HepG2 (cell line): ENCODE measurements at regions not wholly inside any gene's neighbourhood (a gene's known extent, or its start where the extent isn't known, plus 50 kb on each side); places are given as distances from the start of the nearest gene placed in this dataset.

Source experiments
- ATAC-seq: fragments of 200-7000 bp; cut with Tn5 transposase; 3 replicates; pipeline ENCODE4 v1.9.1; 2020; ENCODE audit warnings: mild to moderate bottlenecking, moderate library complexity
- BruUV-seq: library from RNA; stranded (reverse); fragments of 400-500 nt; replicated peaks from 2 replicates; lab custom pipeline; 2021; lab: Mats Ljungman, UMichigan
- CTCF ChIA-PET: fragments of 300-600 bp; formaldehyde crosslinking; extraction: SDS; loops from one replicate; lab custom pipeline; 2021; ENCODE audit warnings: low total read pairs, inconsistent platforms, low intra/inter-chr PET ratio; lab: Yijun Ruan, JAX
- POLR2A ChIA-PET: fragments of 350-600 bp; sonication (Branson Sonifier 250); formaldehyde crosslinking; loops from one replicate; lab custom pipeline; 2020; ENCODE audit warnings: antibody characterized with exemption, inconsistent platforms; lab: Yijun Ruan, JAX
- DNase-seq: peaks from one replicate; pipeline ENCODE4 v3.0.0-alpha.2; 2015; ENCODE audit warnings: low spot score
- FAIRE-seq: peaks from 3 replicates; lab custom pipeline; 2011; peaks lifted over from hg19 to GRCh38; lab: Jason Lieb, UNC
- H2AFZ ChIP-seq: one replicate; pipeline ENCODE4 v1.6.1; 2011; ENCODE audit warnings: low read length, inconsistent platforms
- H3K27ac ChIP-seq: fragments of 300-600 bp; 3 replicates; pipeline ENCODE4 v1.8.0; 2011; ENCODE audit warnings: mixed run types, mild to moderate bottlenecking, mixed read lengths, low read length, inconsistent platforms; ENCODE audit not compliant: insufficient read depth; ENCODE audit errors: extremely low read length
- H3K27me3 ChIP-seq, 2 experiments: fragments of 200-600 bp in 1 of 2; 2 replicates in 1 of 2; 3 replicates in 1 of 2; pipeline versions ENCODE4 v1.6.0 to v1.8.0; 2011; ENCODE audit warnings: low read length in 2 of 2, mild to moderate bottlenecking in 2 of 2, moderate library complexity in 2 of 2, inconsistent platforms in 1 of 2; ENCODE audit not compliant: insufficient read depth in 2 of 2, control insufficient read depth in 1 of 2
- H3K36me3 ChIP-seq, 2 experiments: fragments of 200-600 bp in 1 of 2; replicated peaks in 1 of 2; 2 replicates in 1 of 2; 3 replicates in 1 of 2; pipeline versions ENCODE4 v1.5.1 to v1.8.0; 2011; ENCODE audit warnings: low read length in 2 of 2, inconsistent platforms in 1 of 2; ENCODE audit not compliant: insufficient read depth in 2 of 2, control insufficient read depth in 1 of 2
- H3K4me1 ChIP-seq: 2 replicates; pipeline ENCODE4 v1.5.1; 2012; ENCODE audit warnings: low read length, inconsistent platforms; ENCODE audit not compliant: insufficient read depth
- H3K4me2 ChIP-seq: 2 replicates; pipeline ENCODE4 v1.6.0; 2011; ENCODE audit warnings: low read depth, low read length, inconsistent platforms
- H3K4me3 ChIP-seq, 3 experiments: fragments of 200-600 bp in 1 of 3; sonication (generic), shearing (Covaris generic) in 1 of 3; replicated peaks in 1 of 3; 2 replicates each; pipeline ENCODE4 v1.5.1; 2011 to 2016; ENCODE audit warnings: low read length in 3 of 3, inconsistent platforms in 2 of 3, low read depth in 2 of 3, mild to moderate bottlenecking in 2 of 3, control low read depth in 1 of 3, mixed read lengths in 1 of 3; ENCODE audit not compliant: insufficient read depth in 1 of 3
- H3K79me2 ChIP-seq: one replicate; pipeline ENCODE4 v1.6.1; 2011; ENCODE audit warnings: low read length, inconsistent platforms; ENCODE audit not compliant: insufficient read depth
- H3K9ac ChIP-seq: 2 replicates; pipeline ENCODE4 v1.6.0; 2011; ENCODE audit warnings: mild to moderate bottlenecking, low read depth, low read length, inconsistent platforms; ENCODE audit not compliant: insufficient read depth
- H3K9me3 ChIP-seq: 2 replicates; pipeline ENCODE4 v1.5.1; 2012; ENCODE audit warnings: mild to moderate bottlenecking, low read length
- H4K20me1 ChIP-seq: 2 replicates; pipeline ENCODE4 v1.6.0; 2011; ENCODE audit warnings: inconsistent platforms, mild to moderate bottlenecking, low read length, moderate library complexity; ENCODE audit not compliant: insufficient read depth
- DMTF1 ChIP-seq: sonication (generic); formaldehyde crosslinking; IDR thresholded peaks from 2 replicates; pipeline ENCODE4 v1.4.0; 2020; ENCODE audit warnings: mild to moderate bottlenecking, missing genetic modification reagents
- ELF3 ChIP-seq: IDR thresholded peaks from 2 replicates; pipeline ENCODE4 v1.6.1; 2016; ENCODE audit warnings: missing genetic modification reagents, missing compliant biosample characterization
- ELF4 ChIP-seq: sonication (generic); formaldehyde crosslinking; IDR thresholded peaks from 2 replicates; pipeline ENCODE4 v1.5.0; 2020; ENCODE audit warnings: missing genetic modification reagents, mild to moderate bottlenecking, moderate library complexity, borderline replicate concordance
- FOXJ3 ChIP-seq: sonication (generic); formaldehyde crosslinking; IDR thresholded peaks from 2 replicates; pipeline ENCODE4 v1.4.0; 2020; ENCODE audit warnings: missing genetic modification reagents, mild to moderate bottlenecking, borderline replicate concordance
- HIVEP1 ChIP-seq: sonication (generic); formaldehyde crosslinking; IDR thresholded peaks from 2 replicates; pipeline ENCODE4 v1.4.0; 2020; ENCODE audit warnings: mild to moderate bottlenecking, missing genetic modification reagents
- KDM2A ChIP-seq: sonication (generic); formaldehyde crosslinking; IDR thresholded peaks from 2 replicates; pipeline ENCODE4 v1.4.0; 2020; ENCODE audit warnings: low read depth, missing genetic modification reagents, borderline replicate concordance
- NFRKB ChIP-seq: fragments of 450-650 bp; IDR thresholded peaks from 2 replicates; pipeline ENCODE4 v1.6.1; 2017
- RBM22 ChIP-seq: fragments of 200-400 bp; formaldehyde crosslinking; optimal IDR thresholded peaks from 2 replicates; pipeline ENCODE3; 2017; ENCODE audit warnings: mild to moderate bottlenecking, low read length, moderate library complexity
- ZBTB38 ChIP-seq: sonication (generic); formaldehyde crosslinking; IDR thresholded peaks from 2 replicates; pipeline ENCODE4 v1.5.1; 2020; ENCODE audit warnings: mild to moderate bottlenecking, missing genetic modification reagents
- ZBTB7B ChIP-seq: sonication (generic); formaldehyde crosslinking; IDR thresholded peaks from 2 replicates; pipeline ENCODE4 v1.4.0; 2020; ENCODE audit warnings: missing genetic modification reagents
- ZNF12 ChIP-seq: sonication (generic); formaldehyde crosslinking; IDR thresholded peaks from 2 replicates; pipeline ENCODE4 v1.5.0; 2020; ENCODE audit warnings: missing genetic modification reagents
- ZNF552 ChIP-seq: sonication (generic); formaldehyde crosslinking; IDR thresholded peaks from 2 replicates; pipeline ENCODE4 v1.9.0; 2022; ENCODE audit warnings: missing genetic modification reagents, mild to moderate bottlenecking, borderline replicate concordance
- ZSCAN12 ChIP-seq: sonication (generic); formaldehyde crosslinking; IDR thresholded peaks from 2 replicates; pipeline ENCODE4 v1.9.0; 2021; ENCODE audit warnings: mild to moderate bottlenecking, missing genetic modification reagents
- WGBS: methylation state at CpG from one replicate; pipeline ENCODE4 v1.1.6; 2017; ENCODE audit warnings: low lambda C conversion rate; 5-methylcytosine and 5-hydroxymethylcytosine counted together
- in situ Hi-C: cut with HindIII; loops from 2 replicates; pipeline ENCODE4 v1.10.0; 2017; ENCODE audit warnings: low pct_unique_long_range_greater_than_20kb; ENCODE audit not compliant: extremely low pct_ligation_motif_present
- intact Hi-C: fragments of 100-400 bp; cut with micrococcal nuclease; formaldehyde crosslinking; loops from one replicate; pipeline ENCODE4 v1.10.0; 2022; ENCODE audit not compliant: unreplicated experiment
- TF ChIP-seq, protein P1 (sequence below): sonication (generic); formaldehyde crosslinking; IDR thresholded peaks from 2 replicates; pipeline ENCODE4 v1.4.0; 2020; ENCODE audit warnings: missing genetic modification reagents, mild to moderate bottlenecking, borderline replicate concordance
- TF ChIP-seq, protein P2 (sequence below): sonication (generic); formaldehyde crosslinking; IDR thresholded peaks from 2 replicates; pipeline ENCODE4 v1.5.0; 2020; ENCODE audit warnings: mild to moderate bottlenecking, missing genetic modification reagents, borderline replicate concordance

DNA sequence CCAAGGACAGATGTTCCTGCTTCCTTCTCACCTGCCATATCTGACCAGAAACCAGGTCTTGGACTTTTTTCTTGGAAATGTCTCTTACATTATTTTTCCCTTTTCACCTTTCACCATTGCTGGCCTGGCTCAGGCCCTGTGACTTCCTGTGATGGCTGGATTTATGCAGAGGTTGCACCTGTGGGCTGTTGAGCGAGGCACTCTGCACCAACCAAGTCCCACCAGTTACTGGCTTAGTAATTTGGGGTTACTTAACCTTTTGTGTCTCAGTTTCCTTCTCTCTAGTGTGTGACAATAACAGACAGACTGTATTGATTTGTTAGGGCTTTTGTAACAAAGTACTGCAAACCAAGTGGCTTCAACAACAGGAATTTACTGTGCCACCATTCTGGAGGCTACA lies 110.0 kb downstream of the INSIG2 start:
- no peaks in the 10 kb centered on the region for H3K79me2 ChIP-seq
- no peak overlapping the region for H3K4me2 ChIP-seq
- H3K27ac ChIP-seq = no peak overlapping the region
- H3K36me3 ChIP-seq = no peaks in the 10 kb centered on the region
- in situ Hi-C loops (no loop called here), intact Hi-C loops (no loop called here)
- H3K27me3 ChIP-seq = no peaks in the 10 kb centered on the region
- WGBS = 25% methylated on average over 1 of the region's 1 CpG
- H4K20me1 ChIP-seq = no peaks in the 10 kb centered on the region
- CTCF ChIA-PET = no interaction called here
- no peak overlapping the region for H3K9ac ChIP-seq
- no peaks in the 10 kb centered on the region for H3K4me1 ChIP-seq
- no peaks in the 10 kb centered on the region for H3K9me3 ChIP-seq
- no peak for DNase-seq
- no peak for FAIRE-seq
- no peak overlapping the region for H2AFZ ChIP-seq
- POLR2A ChIA-PET = no interaction called here
- H3K4me3 ChIP-seq = no peak overlapping the region
- BruUV-seq = no TSS peak
- no peak for ATAC-seq
- TF ChIP-seq NFRKB = no peak
- no peak for TF ChIP-seq FOXJ3 (CRISPR knock-in tag)
- no peak for TF ChIP-seq RBM22
- no peak for TF ChIP-seq ELF3 (CRISPR knock-in tag)
- TF ChIP-seq, protein P1, sequence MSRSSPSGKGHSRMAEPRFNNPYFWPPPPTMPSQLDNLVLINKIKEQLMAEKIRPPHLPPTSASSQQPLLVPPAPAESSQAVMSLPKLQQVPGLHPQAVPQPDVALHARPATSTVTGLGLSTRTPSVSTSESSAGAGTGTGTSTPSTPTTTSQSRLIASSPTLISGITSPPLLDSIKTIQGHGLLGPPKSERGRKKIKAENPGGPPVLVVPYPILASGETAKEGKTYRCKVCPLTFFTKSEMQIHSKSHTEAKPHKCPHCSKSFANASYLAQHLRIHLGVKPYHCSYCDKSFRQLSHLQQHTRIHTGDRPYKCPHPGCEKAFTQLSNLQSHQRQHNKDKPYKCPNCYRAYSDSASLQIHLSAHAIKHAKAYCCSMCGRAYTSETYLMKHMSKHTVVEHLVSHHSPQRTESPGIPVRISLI (CRISPR knock-in tag) = no peak
- no peak for TF ChIP-seq KDM2A
- TF ChIP-seq ZBTB38 = no peak
- no peak for TF ChIP-seq ELF4 (CRISPR knock-in tag)
- TF ChIP-seq, protein P2, sequence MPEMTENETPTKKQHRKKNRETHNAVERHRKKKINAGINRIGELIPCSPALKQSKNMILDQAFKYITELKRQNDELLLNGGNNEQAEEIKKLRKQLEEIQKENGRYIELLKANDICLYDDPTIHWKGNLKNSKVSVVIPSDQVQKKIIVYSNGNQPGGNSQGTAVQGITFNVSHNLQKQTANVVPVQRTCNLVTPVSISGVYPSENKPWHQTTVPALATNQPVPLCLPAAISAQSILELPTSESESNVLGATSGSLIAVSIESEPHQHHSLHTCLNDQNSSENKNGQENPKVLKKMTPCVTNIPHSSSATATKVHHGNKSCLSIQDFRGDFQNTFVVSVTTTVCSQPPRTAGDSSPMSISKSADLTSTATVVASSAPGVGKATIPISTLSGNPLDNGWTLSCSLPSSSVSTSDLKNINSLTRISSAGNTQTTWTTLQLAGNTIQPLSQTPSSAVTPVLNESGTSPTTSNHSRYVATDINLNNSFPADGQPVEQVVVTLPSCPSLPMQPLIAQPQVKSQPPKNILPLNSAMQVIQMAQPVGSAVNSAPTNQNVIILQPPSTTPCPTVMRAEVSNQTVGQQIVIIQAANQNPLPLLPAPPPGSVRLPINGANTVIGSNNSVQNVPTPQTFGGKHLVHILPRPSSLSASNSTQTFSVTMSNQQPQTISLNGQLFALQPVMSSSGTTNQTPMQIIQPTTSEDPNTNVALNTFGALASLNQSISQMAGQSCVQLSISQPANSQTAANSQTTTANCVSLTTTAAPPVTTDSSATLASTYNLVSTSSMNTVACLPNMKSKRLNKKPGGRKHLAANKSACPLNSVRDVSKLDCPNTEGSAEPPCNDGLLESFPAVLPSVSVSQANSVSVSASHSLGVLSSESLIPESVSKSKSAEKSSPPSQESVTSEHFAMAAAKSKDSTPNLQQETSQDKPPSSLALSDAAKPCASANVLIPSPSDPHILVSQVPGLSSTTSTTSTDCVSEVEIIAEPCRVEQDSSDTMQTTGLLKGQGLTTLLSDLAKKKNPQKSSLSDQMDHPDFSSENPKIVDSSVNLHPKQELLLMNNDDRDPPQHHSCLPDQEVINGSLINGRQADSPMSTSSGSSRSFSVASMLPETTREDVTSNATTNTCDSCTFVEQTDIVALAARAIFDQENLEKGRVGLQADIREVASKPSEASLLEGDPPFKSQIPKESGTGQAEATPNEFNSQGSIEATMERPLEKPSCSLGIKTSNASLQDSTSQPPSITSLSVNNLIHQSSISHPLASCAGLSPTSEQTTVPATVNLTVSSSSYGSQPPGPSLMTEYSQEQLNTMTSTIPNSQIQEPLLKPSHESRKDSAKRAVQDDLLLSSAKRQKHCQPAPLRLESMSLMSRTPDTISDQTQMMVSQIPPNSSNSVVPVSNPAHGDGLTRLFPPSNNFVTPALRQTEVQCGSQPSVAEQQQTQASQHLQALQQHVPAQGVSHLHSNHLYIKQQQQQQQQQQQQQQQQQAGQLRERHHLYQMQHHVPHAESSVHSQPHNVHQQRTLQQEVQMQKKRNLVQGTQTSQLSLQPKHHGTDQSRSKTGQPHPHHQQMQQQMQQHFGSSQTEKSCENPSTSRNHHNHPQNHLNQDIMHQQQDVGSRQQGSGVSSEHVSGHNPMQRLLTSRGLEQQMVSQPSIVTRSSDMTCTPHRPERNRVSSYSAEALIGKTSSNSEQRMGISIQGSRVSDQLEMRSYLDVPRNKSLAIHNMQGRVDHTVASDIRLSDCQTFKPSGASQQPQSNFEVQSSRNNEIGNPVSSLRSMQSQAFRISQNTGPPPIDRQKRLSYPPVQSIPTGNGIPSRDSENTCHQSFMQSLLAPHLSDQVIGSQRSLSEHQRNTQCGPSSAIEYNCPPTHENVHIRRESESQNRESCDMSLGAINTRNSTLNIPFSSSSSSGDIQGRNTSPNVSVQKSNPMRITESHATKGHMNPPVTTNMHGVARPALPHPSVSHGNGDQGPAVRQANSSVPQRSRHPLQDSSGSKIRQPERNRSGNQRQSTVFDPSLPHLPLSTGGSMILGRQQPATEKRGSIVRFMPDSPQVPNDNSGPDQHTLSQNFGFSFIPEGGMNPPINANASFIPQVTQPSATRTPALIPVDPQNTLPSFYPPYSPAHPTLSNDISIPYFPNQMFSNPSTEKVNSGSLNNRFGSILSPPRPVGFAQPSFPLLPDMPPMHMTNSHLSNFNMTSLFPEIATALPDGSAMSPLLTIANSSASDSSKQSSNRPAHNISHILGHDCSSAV (CRISPR knock-in tag) = no peak
- no peak for TF ChIP-seq ZSCAN12 (CRISPR knock-in tag)
- no peak for TF ChIP-seq DMTF1 (CRISPR knock-in tag)
- TF ChIP-seq ZNF552 (CRISPR knock-in tag) = no peak
- TF ChIP-seq HIVEP1 (CRISPR knock-in tag) = no peak
- no peak for TF ChIP-seq ZBTB7B (CRISPR knock-in tag)
- TF ChIP-seq ZNF12 = no peak
